ENCODE measurements at regions not wholly inside any gene's neighbourhood (a gene's known extent, or its start where the extent isn't known, plus 50 kb on each side); places are given as distances from the start of the nearest gene placed in this dataset.
"Not testable (repeated sequence)": the region's sequence is repeated elsewhere in the genome, so short reads cannot be mapped to it uniquely, and the experiment has no call there.

GRCh38 chr2:55811048-55811447 lies 112.5 kb downstream of the EFEMP1 start:
- DNase-seq = no peak

GRCh38 chr2:55810622-55811020 lies 113.0 kb downstream of the EFEMP1 start:
- no peak for DNase-seq

GRCh38 chr2:55809875-55810621 lies 113.5 kb downstream of the EFEMP1 start:
- DNase-seq = no peak

- DNase-seq = no peak
Measured at GRCh38 chr2:55807900-55808299, 114.3 kb upstream of the PNPT1 start.

GRCh38 chr2:55805686-55806085 lies 112.0 kb upstream of the PNPT1 start:
- DNase-seq = no peak

GRCh38 chr2:55804535-55804934 lies 110.9 kb upstream of the PNPT1 start:
- no peak for DNase-seq

- no peak for DNase-seq
Measured at GRCh38 chr2:55802067-55802466, 108.4 kb upstream of the PNPT1 start.

GRCh38 chr2:55801436-55801835 lies 107.8 kb upstream of the PNPT1 start:
- no peak for DNase-seq

- not testable (repeated sequence) for DNase-seq
Measured at GRCh38 chr2:55799624-55800023, 106.0 kb upstream of the PNPT1 start.

GRCh38 chr2:55796121-55796520 lies 102.5 kb upstream of the PNPT1 start:
- DNase-seq = no peak

- peak; percentile 60 for DNase-seq
Measured at GRCh38 chr2:55793602-55794001, 100.0 kb upstream of the PNPT1 start.

- DNase-seq = no peak
Measured at GRCh38 chr2:55786280-55786679, 92.6 kb upstream of the PNPT1 start.

GRCh38 chr2:55783751-55784150 lies 90.1 kb upstream of the PNPT1 start:
- not testable (repeated sequence) for DNase-seq

- no peak for DNase-seq
Measured at GRCh38 chr2:55782528-55783173, 89.0 kb upstream of the PNPT1 start.

GRCh38 chr2:55781542-55781941 lies 87.9 kb upstream of the PNPT1 start:
- no peak for DNase-seq

GRCh38 chr2:55780697-55781096 lies 87.1 kb upstream of the PNPT1 start:
- no peak for DNase-seq

- DNase-seq = no peak
Measured at GRCh38 chr2:55779459-55780421, 86.1 kb upstream of the PNPT1 start.

GRCh38 chr2:55776966-55777365 lies 83.3 kb upstream of the PNPT1 start:
- no peak for DNase-seq

- no peak for DNase-seq
Measured at GRCh38 chr2:55776479-55776878, 82.8 kb upstream of the PNPT1 start.

- DNase-seq = no peak
Measured at GRCh38 chr2:55775828-55776227, 82.2 kb upstream of the PNPT1 start.

- DNase-seq = not testable (repeated sequence)
Measured at GRCh38 chr2:55773651-55774050, 80.0 kb upstream of the PNPT1 start.

GRCh38 chr2:55772109-55772980 lies 78.7 kb upstream of the PNPT1 start:
- no peak for DNase-seq
